Psoas muscle (tissue), 7 donors: ENCODE measurements at regions not wholly inside any gene's neighbourhood (a gene's known extent, or its start where the extent isn't known, plus 50 kb on each side); places are given as distances from the start of the nearest gene placed in this dataset.

Source experiments
- ATAC-seq, 4 donors: fragments of 200-7000 bp; cut with Tn5 transposase; one replicate each; pipeline ENCODE4 v1.9.1; 2020; ENCODE audit warnings: moderate library complexity in 3 of 4, mild to moderate bottlenecking in 2 of 4
- DNase-seq, 2 donors: peaks; one replicate each; pipeline ENCODE4 v3.0.0-alpha.2; 2020
- H3K27ac ChIP-seq: fragments of 200-600 bp; one replicate; pipeline ENCODE4 v1.8.0; 2022
- H3K27me3 ChIP-seq, 3 donors: fragments of 200-600 bp in 1 of 3; one replicate each; pipeline versions ENCODE4 v1.6.1 to v1.8.0; 2013 to 2022; ENCODE audit warnings: low read length in 2 of 3, mild to moderate bottlenecking in 2 of 3, moderate library complexity in 1 of 3; ENCODE audit not compliant: insufficient read depth in 3 of 3
- H3K36me3 ChIP-seq, 2 donors: fragments of 200-600 bp in 1 of 2; one replicate each; pipeline versions ENCODE4 v1.6.1 to v1.8.0; 2013 to 2022; ENCODE audit warnings: low read depth in 1 of 2, mild to moderate bottlenecking in 1 of 2, moderate library complexity in 1 of 2; ENCODE audit not compliant: insufficient read depth in 1 of 2
- H3K4me1 ChIP-seq: fragments of 200-600 bp; one replicate; pipeline ENCODE4 v1.8.0; 2022
- H3K4me3 ChIP-seq: fragments of 200-600 bp; one replicate; pipeline ENCODE4 v1.8.0; 2022; ENCODE audit warnings: mild to moderate bottlenecking
- H3K9me3 ChIP-seq: fragments of 200-600 bp; one replicate; pipeline ENCODE4 v1.8.0; 2022
- WGBS, 3 donors: extraction: QIAGEN DNeasy Blood & Tissue Kit; methylation state at CpG; one replicate each; pipeline versions ENCODE4 v1.1.6 to v1.1.7; 2013; 5-methylcytosine and 5-hydroxymethylcytosine counted together
- intact Hi-C, 2 donors: fragments of 100-400 bp; cut with DNase I; formaldehyde crosslinking; loops; one replicate each; pipeline versions ENCODE4 v1.11.0 to v1.14.2; 2022
- TF ChIP-seq, protein P1 (sequence below): fragments of 200-600 bp; IDR thresholded peaks from one replicate; pipeline ENCODE4 v1.8.0; 2022; ENCODE audit warnings: antibody characterized with exemption
- donor health status: healthy with polysubstance abuse.
- donor health status: DM: no; HTN: no; CAD: no; lungs with moderate emphysema.
- donor health status: Bipolar disorder and iron deficiency.
- donor health status: healthy.
- donor health status: DM: yes; HTN: yes; CAD: no.
- donor health status: DM: no; HTN: no; CAD: no.
- donor health status: DM: yes; HTN: yes; CAD: no.

DNA sequence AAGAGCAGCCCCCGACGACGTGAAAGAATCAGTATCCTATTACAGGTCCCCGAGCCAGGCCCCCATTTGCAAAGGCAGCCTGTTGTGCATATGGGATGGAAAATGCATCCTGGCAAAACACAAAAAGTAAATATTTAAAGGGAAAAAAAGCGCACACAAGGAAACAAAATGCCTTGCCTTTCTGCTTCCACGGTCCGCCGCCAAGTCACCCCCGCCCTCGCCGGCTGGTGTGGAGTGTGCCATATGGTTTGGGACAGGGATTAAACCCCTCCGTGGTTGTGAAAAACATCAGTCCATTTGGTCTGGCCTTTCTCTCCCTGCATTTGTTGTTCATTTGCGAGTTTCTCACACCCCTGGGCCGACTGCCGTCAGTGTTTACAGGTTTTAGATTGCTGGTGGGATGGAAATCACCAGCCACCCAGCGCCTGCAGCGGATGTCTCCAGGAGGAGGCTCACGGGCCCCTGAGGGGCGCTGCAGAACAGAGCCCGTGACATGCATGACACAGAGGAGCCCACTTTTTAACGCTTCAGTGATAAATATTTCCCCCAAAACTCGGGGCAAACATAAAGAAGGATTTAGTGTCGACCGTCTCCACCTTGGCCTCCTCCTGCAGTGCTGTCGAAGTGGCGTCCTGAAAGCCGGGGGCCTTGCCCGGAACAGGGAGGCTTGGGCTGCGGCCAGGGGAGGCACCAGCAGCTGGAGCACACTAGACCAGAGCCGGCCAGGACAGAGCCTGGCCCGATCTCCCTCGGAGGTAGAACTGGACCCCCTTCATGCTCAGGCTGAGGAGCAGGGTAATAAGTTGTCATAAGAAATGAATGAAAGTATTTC is 161.5 kb downstream of the HSD17B3 start:
- DNase-seq (no peak), ATAC-seq (no peak)
- TF ChIP-seq, protein P1, sequence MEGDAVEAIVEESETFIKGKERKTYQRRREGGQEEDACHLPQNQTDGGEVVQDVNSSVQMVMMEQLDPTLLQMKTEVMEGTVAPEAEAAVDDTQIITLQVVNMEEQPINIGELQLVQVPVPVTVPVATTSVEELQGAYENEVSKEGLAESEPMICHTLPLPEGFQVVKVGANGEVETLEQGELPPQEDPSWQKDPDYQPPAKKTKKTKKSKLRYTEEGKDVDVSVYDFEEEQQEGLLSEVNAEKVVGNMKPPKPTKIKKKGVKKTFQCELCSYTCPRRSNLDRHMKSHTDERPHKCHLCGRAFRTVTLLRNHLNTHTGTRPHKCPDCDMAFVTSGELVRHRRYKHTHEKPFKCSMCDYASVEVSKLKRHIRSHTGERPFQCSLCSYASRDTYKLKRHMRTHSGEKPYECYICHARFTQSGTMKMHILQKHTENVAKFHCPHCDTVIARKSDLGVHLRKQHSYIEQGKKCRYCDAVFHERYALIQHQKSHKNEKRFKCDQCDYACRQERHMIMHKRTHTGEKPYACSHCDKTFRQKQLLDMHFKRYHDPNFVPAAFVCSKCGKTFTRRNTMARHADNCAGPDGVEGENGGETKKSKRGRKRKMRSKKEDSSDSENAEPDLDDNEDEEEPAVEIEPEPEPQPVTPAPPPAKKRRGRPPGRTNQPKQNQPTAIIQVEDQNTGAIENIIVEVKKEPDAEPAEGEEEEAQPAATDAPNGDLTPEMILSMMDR: no peak
- intact Hi-C loops: no loop called here
- peaks cover 0 to 19% (median 10%) of the 10 kb centered on the region in 3 donors for H3K27me3 ChIP-seq
- H3K36me3 ChIP-seq: no peaks in the 10 kb centered on the region
- H3K4me3 ChIP-seq: no peak overlapping the region
- no peaks in the 10 kb centered on the region for H3K9me3 ChIP-seq
- 20 to 35% (median 23%) methylated on average over 32 of the region's 32 CpGs for WGBS, 3 donors
- no peaks in the 10 kb centered on the region for H3K4me1 ChIP-seq
- H3K27ac ChIP-seq: no peak overlapping the region

- no peak overlapping the region for H3K4me3 ChIP-seq
- no peaks in the 10 kb centered on the region for H3K36me3 ChIP-seq
- no peak overlapping the region for H3K27ac ChIP-seq
- no peaks in the 10 kb centered on the region for H3K4me1 ChIP-seq
- ATAC-seq: no peak
- peaks cover 0 to 16% (median 10%) of the 10 kb centered on the region in 3 donors for H3K27me3 ChIP-seq
- WGBS, 3 donors: 34 to 38% (median 37%) methylated on average over 15 of the region's 15 CpGs
- H3K9me3 ChIP-seq: no peaks in the 10 kb centered on the region
- TF ChIP-seq, protein P1: no peak
- intact Hi-C loops: no loop called here
- peak in 1 of 2 donors; percentile 38 for DNase-seq
Observed at GRCh38 chr9:96139592-96140295, 162.2 kb downstream of the HSD17B3 start.

DNA sequence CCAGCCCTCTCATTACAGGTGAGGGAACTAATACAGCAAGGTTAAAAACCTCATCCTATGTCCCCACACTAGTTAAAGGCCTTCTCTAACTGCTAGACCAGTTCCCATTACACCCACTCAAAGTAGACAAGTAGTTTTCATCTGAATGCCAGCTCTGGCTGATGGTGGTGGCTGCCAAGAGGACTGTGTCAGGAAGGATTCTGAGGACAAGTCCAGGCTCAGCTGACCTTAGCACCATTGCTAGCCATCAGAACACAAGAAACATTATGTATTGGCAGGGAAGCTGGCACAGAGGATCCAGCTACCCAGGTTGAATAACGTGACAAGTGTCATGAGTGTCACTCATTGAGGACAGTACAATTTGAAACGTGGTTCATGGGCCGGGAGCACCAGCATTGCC is 163.4 kb downstream of the HSD17B3 start:
- Histone ChIP-seq H3K36me3 (no peaks in the 10 kb centered on the region), H3K27ac (no peak overlapping the region), H3K27me3 (peaks cover 0 to 13% (median 10%) of the 10 kb centered on the region in 3 donors), H3K4me1 (no peaks in the 10 kb centered on the region), H3K9me3 (no peaks in the 10 kb centered on the region), H3K4me3 (no peak overlapping the region)
- TF ChIP-seq, protein P1: no peak
- DNase-seq (no peak), ATAC-seq (no peak)
- 70 to 83% (median 73%) methylated on average over 3 of the region's 3 CpGs for WGBS, 3 donors
- intact Hi-C loops: no loop called here

GRCh38 chr9:96137671-96138429 is 164.1 kb downstream of the HSD17B3 start:
- Histone ChIP-seq H3K27me3 (peaks cover 0 to 13% (median 10%) of the 10 kb centered on the region in 3 donors), H3K27ac (no peak overlapping the region), H3K36me3 (no peaks in the 10 kb centered on the region), H3K4me3 (no peak overlapping the region), H3K9me3 (no peaks in the 10 kb centered on the region), H3K4me1 (no peaks in the 10 kb centered on the region)
- WGBS, 3 donors: 70 to 80% (median 76%) methylated on average over 6 of the region's 6 CpGs
- TF ChIP-seq, protein P1: no peak
- intact Hi-C loops: no loop called here
- ATAC-seq (no peak), DNase-seq (no peak)
